GM12878 (cell line): ENCODE measurements at regions not wholly inside any gene's neighbourhood (a gene's known extent, or its start where the extent isn't known, plus 50 kb on each side); places are given as distances from the start of the nearest gene placed in this dataset.

ENCODE experiments used
- ATAC-seq: fragments of 200-7000 bp; cut with Tn5 transposase; 3 replicates; pipeline ENCODE4 v1.9.1; 2020; ENCODE audit warnings: mild to moderate bottlenecking, moderate library complexity
- BruUV-seq: library from RNA; stranded (reverse); fragments of 400-500 nt; replicated peaks from 2 replicates; lab custom pipeline; 2021; lab: Mats Ljungman, UMichigan
- CTCF ChIA-PET: fragments of 300-600 bp; sonication (Branson Sonifier 250); formaldehyde crosslinking; extraction: SDS; loops from one replicate; lab custom pipeline; 2021; ENCODE audit warnings: inconsistent platforms; lab: Yijun Ruan, JAX
- POLR2A ChIA-PET: fragments of 350-600 bp; formaldehyde crosslinking; extraction: SDS; loops from one replicate; lab custom pipeline; 2021; ENCODE audit warnings: inconsistent platforms; lab: Charles Lee
- RAD21 ChIA-PET: fragments of 300-600 bp; sonication (Branson Sonifier 250); formaldehyde crosslinking; loops from one replicate; lab custom pipeline; 2023; ENCODE audit warnings: antibody characterized with exemption; ENCODE audit not compliant: unreplicated experiment; lab: Charles Lee
- SMC1A ChIA-PET: fragments of 300-600 bp; sonication (Branson Sonifier 250); formaldehyde crosslinking; loops from one replicate; lab custom pipeline; 2023; ENCODE audit not compliant: unreplicated experiment, uncharacterized antibody; lab: Charles Lee
- DNase-seq: peaks from one replicate; pipeline ENCODE4 v3.0.0-alpha.2; 2011; ENCODE audit warnings: low read depth, low spot score
- FAIRE-seq: peaks from 3 replicates; lab custom pipeline; 2011; peaks lifted over from hg19 to GRCh38; lab: Jason Lieb, UNC
- H2AFZ ChIP-seq: 2 replicates; pipeline ENCODE4 v1.6.0; 2011; ENCODE audit warnings: low read depth, low read length, control low read depth; ENCODE audit not compliant: control insufficient read depth
- H3K27ac ChIP-seq: 2 replicates; pipeline ENCODE4 v1.5.1; 2011; ENCODE audit warnings: control low read depth; ENCODE audit not compliant: control insufficient read depth, insufficient read depth
- H3K27me3 ChIP-seq, 2 experiments: replicated peaks in 1 of 2; 2 replicates each; pipeline versions ENCODE4 v1.6.0 to v1.6.1; 2011; ENCODE audit warnings: low read length in 1 of 2; ENCODE audit not compliant: control insufficient read depth in 2 of 2, insufficient read depth in 2 of 2
- H3K36me3 ChIP-seq, 2 experiments: 2 replicates each; pipeline ENCODE4 v1.5.1; 2011; ENCODE audit warnings: low read length in 1 of 2; ENCODE audit not compliant: control insufficient read depth in 2 of 2, insufficient read depth in 2 of 2
- H3K4me1 ChIP-seq: 2 replicates; pipeline ENCODE4 v1.6.1; 2011; ENCODE audit warnings: mild to moderate bottlenecking, low read length, moderate library complexity, mixed read lengths; ENCODE audit not compliant: control insufficient read depth, insufficient read depth
- H3K4me2 ChIP-seq: 2 replicates; pipeline ENCODE4 v1.6.0; 2011; ENCODE audit warnings: control low read depth; ENCODE audit not compliant: control insufficient read depth, insufficient read depth
- H3K4me3 ChIP-seq: fragments of 200-600 bp; sonication (generic); 2 replicates; pipeline ENCODE4 v1.5.1; 2016
- H3K79me2 ChIP-seq: 2 replicates; pipeline ENCODE4 v1.6.0; 2011; ENCODE audit warnings: low read length; ENCODE audit not compliant: control insufficient read depth, insufficient read depth
- H3K9ac ChIP-seq: 2 replicates; pipeline ENCODE4 v1.8.0; 2011; ENCODE audit warnings: low read length, control low read depth, mixed read lengths; ENCODE audit not compliant: control insufficient read depth, insufficient read depth
- H3K9me3 ChIP-seq: replicated peaks from 3 replicates; pipeline ENCODE4 v1.5.1; 2011; ENCODE audit warnings: mild to moderate bottlenecking, low read length; ENCODE audit not compliant: control insufficient read depth, insufficient read depth
- H4K20me1 ChIP-seq: 2 replicates; pipeline ENCODE4 v1.6.0; 2011; ENCODE audit not compliant: control insufficient read depth, insufficient read depth
- CBFB ChIP-seq: IDR thresholded peaks from 2 replicates; pipeline ENCODE4 v1.6.1; 2016; ENCODE audit warnings: antibody characterized with exemption, low read depth
- IKZF2 ChIP-seq, 2 experiments: fragments of 450-650 bp; IDR thresholded peaks; 2 replicates each; pipeline ENCODE4 v1.6.1; 2017; ENCODE audit warnings: mild to moderate bottlenecking in 2 of 2, moderate library complexity in 2 of 2
- NFYB ChIP-seq: IDR thresholded peaks from 2 replicates; pipeline ENCODE4 v1.6.1; 2011; ENCODE audit warnings: low read depth, mild to moderate bottlenecking, low read length, improper control_type of control experiment, moderate library complexity; ENCODE audit not compliant: insufficient read depth
- NR2C1 ChIP-seq: fragments of 450-650 bp; IDR thresholded peaks from 2 replicates; pipeline ENCODE4 v1.6.1; 2017; ENCODE audit warnings: antibody characterized with exemption, mild to moderate bottlenecking, moderate library complexity
- NR2F1 ChIP-seq: fragments of 450-650 bp; conservative IDR thresholded peaks from 2 replicates; pipeline ENCODE4 v1.6.1; 2017; ENCODE audit warnings: mild to moderate bottlenecking
- PBX3 ChIP-seq: IDR thresholded peaks from 2 replicates; pipeline ENCODE4 v1.6.1; 2011; ENCODE audit warnings: mild to moderate bottlenecking, low read depth, low read length, moderate library complexity; ENCODE audit not compliant: insufficient replicate concordance
- SMAD5 ChIP-seq: IDR thresholded peaks from 2 replicates; pipeline ENCODE4 v1.6.1; 2016; ENCODE audit warnings: antibody characterized with exemption, low read depth
- SPI1 ChIP-seq: IDR thresholded peaks from 2 replicates; pipeline ENCODE4 v1.6.1; 2011; ENCODE audit warnings: low read depth, mild to moderate bottlenecking, low read length, moderate library complexity, borderline replicate concordance; ENCODE audit not compliant: insufficient read depth
- SUPT20H ChIP-seq: IDR thresholded peaks from 2 replicates; pipeline ENCODE4 v1.6.1; 2011; ENCODE audit warnings: low read depth, mild to moderate bottlenecking, low read length, moderate library complexity, borderline replicate concordance; ENCODE audit not compliant: control insufficient read depth
- TCF3 ChIP-seq: IDR thresholded peaks from 2 replicates; pipeline ENCODE4 v1.6.1; 2012; ENCODE audit warnings: low read depth, mild to moderate bottlenecking, low read length, borderline replicate concordance; ENCODE audit not compliant: insufficient read depth
- WGBS: methylation state at CpG from one replicate; pipeline ENCODE4 v1.1.6; 2016; ENCODE audit warnings: low lambda C conversion rate; ENCODE audit not compliant: insufficient replicate concordance, insufficient coverage; ENCODE audit errors: missing lambda C conversion rate; 5-methylcytosine and 5-hydroxymethylcytosine counted together
- in situ Hi-C: fragments of 300-500 bp; cut with MboI; formaldehyde crosslinking; loops from 9 replicates; pipeline ENCODE4 v1.14.3; 2018; ENCODE audit warnings: mixed read lengths
- intact Hi-C: fragments of 100-400 bp; cut with micrococcal nuclease; formaldehyde crosslinking; loops from one replicate; pipeline ENCODE4 v1.14.2; 2022; ENCODE audit not compliant: unreplicated experiment
- TF ChIP-seq, protein P1 (sequence below): IDR thresholded peaks from 2 replicates; pipeline ENCODE4 v1.6.1; 2012; ENCODE audit warnings: low read depth, low read length, improper control_type of control experiment

- TF ChIP-seq SMAD5, result no peak
- TF ChIP-seq, protein P1, sequence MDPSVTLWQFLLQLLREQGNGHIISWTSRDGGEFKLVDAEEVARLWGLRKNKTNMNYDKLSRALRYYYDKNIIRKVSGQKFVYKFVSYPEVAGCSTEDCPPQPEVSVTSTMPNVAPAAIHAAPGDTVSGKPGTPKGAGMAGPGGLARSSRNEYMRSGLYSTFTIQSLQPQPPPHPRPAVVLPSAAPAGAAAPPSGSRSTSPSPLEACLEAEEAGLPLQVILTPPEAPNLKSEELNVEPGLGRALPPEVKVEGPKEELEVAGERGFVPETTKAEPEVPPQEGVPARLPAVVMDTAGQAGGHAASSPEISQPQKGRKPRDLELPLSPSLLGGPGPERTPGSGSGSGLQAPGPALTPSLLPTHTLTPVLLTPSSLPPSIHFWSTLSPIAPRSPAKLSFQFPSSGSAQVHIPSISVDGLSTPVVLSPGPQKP, result no peak
- TF ChIP-seq NFYB, result peak; percentile 49; the same call in 1 of the 2 replicates
- no peak for TF ChIP-seq SUPT20H
- no peak for TF ChIP-seq CBFB
- no peak for TF ChIP-seq IKZF2 (IDR thresholded peaks at IDR 0.05)
- TF ChIP-seq NR2C1, result no peak
- TF ChIP-seq PBX3, result no peak
- no peak for TF ChIP-seq NR2F1
- no peak for TF ChIP-seq TCF3
- TF ChIP-seq SPI1, result peak; percentile 41; the same call in 1 of the 2 replicates
- Histone ChIP-seq H3K4me3 (no peak overlapping the region), H3K4me2 (no peak overlapping the region), H3K9ac (no peak overlapping the region), H3K79me2 (no peaks in the 10 kb centered on the region), H3K36me3 (no peaks in the 10 kb centered on the region), H3K4me1 (no peaks in the 10 kb centered on the region), H3K27ac (no peak overlapping the region), H4K20me1 (no peaks in the 10 kb centered on the region), H3K9me3 (no peaks in the 10 kb centered on the region; the same call in 2 of the 3 replicates), H2AFZ (no peak overlapping the region), H3K27me3 (no peaks in the 10 kb centered on the region)
- in situ Hi-C loops, result no loop called here
- POLR2A ChIA-PET, result interaction anchor here (0.6 kb wide), 1 partner anchor 109 kb away, joined by 3 read pairs; no protein-coding TSS in a partner anchor
- DNase-seq (no peak), FAIRE-seq (no peak), ATAC-seq (no peak)
- CTCF ChIA-PET, result no interaction called here
- no TSS peak for BruUV-seq
- RAD21 ChIA-PET, result no interaction called here
- intact Hi-C loops, result no loop called here
- 78% methylated on average over 3 of the region's 3 CpGs for WGBS
- SMC1A ChIA-PET, result no interaction called here
These were observed 93.1 kb downstream of the WTIP start for GRCh38 chr19:34574704-34575103.
